HCT116 (cell line): ENCODE measurements at regions not wholly inside any gene's neighbourhood (a gene's known extent, or its start where the extent isn't known, plus 50 kb on each side); places are given as distances from the start of the nearest gene placed in this dataset.

ENCODE experiments used
- ATAC-seq: fragments of 200-7000 bp; cut with Tn5 transposase; 2 replicates; pipeline ENCODE4 v1.9.1; 2020; ENCODE audit warnings: mild to moderate bottlenecking, moderate library complexity
- BruUV-seq: library from RNA; stranded (reverse); fragments of 400-500 nt; replicated peaks from 2 replicates; lab custom pipeline; 2021; lab: Mats Ljungman, UMichigan
- CTCF ChIA-PET: fragments of 300-600 bp; sonication (Branson Sonifier 250); formaldehyde crosslinking; loops from one replicate; lab custom pipeline; 2021; ENCODE audit warnings: antibody characterized with exemption; lab: Charles Lee
- POLR2A ChIA-PET: fragments of 300-600, 350-600 bp; sonication (Branson Sonifier 250); formaldehyde crosslinking; loops from one replicate; lab custom pipeline; 2021; ENCODE audit warnings: antibody characterized with exemption; lab: Charles Lee
- RAD21 ChIA-PET, 2 experiments: fragments of 300-600 bp; sonication (Branson Sonifier 250); formaldehyde crosslinking; loops; one replicate each; lab custom pipeline; 2023; ENCODE audit warnings: low total read pairs in 2 of 2; ENCODE audit not compliant: uncharacterized antibody in 2 of 2, unreplicated experiment in 2 of 2, low non-redundant PET in 1 of 2; lab: Charles Lee
- DNase-seq: peaks from one replicate; pipeline ENCODE4 v3.0.0-alpha.2; 2010; ENCODE audit warnings: low read depth, low spot score
- H2AFZ ChIP-seq: fragments of 200-600 bp; shearing (Covaris generic), sonication (generic); 2 replicates; pipeline ENCODE4 v1.6.1; 2017; ENCODE audit warnings: low read depth, mixed run types, mixed read lengths, antibody characterized with exemption, low read length; ENCODE audit not compliant: poor library complexity, severe bottlenecking
- H3K27ac ChIP-seq: 2 replicates; pipeline ENCODE4 v1.5.1; 2012; ENCODE audit warnings: low read depth, low read length
- H3K27me3 ChIP-seq: fragments of 200-600 bp; sonication (generic); 2 replicates; pipeline ENCODE4 v1.6.1; 2016; ENCODE audit warnings: mixed run types, low read length, mixed read lengths; ENCODE audit not compliant: insufficient read depth
- H3K36me3 ChIP-seq, 2 experiments: fragments of 200-500 bp in 1 of 2; fragments of 200-600 bp in 1 of 2; sonication (Bioruptor generic) in 1 of 2; sonication (generic) in 1 of 2; 2 replicates each; pipeline versions ENCODE4 v1.5.1 to v1.6.1; 2014 to 2016; ENCODE audit warnings: low read length in 2 of 2, inconsistent platforms in 1 of 2, mixed read lengths in 1 of 2, mixed run types in 1 of 2; ENCODE audit not compliant: insufficient read depth in 2 of 2, control insufficient read depth in 1 of 2
- H3K4me1 ChIP-seq, 2 experiments: fragments of 200-600 bp in 1 of 2; sonication (generic) in 1 of 2; 2 replicates each; pipeline versions ENCODE4 v1.5.1 to v1.6.1; 2012 to 2017; ENCODE audit warnings: low read length in 2 of 2, inconsistent platforms in 1 of 2, mild to moderate bottlenecking in 1 of 2, mixed read lengths in 1 of 2, mixed run types in 1 of 2, moderate library complexity in 1 of 2; ENCODE audit not compliant: insufficient read depth in 2 of 2, control insufficient read depth in 1 of 2
- H3K4me2 ChIP-seq: fragments of 200-600 bp; sonication (generic); 2 replicates; pipeline ENCODE4 v1.6.1; 2017; ENCODE audit warnings: mixed run types, low read length, mixed read lengths
- H3K4me3 ChIP-seq, 2 experiments: fragments of 200-600 bp in 1 of 2; sonication (generic) in 1 of 2; replicated peaks in 1 of 2; 2 replicates each; pipeline ENCODE4 v1.5.1; 2011 to 2016; ENCODE audit warnings: low read length in 2 of 2, control low read depth in 1 of 2, low read depth in 1 of 2, mild to moderate bottlenecking in 1 of 2, mixed read lengths in 1 of 2, mixed run types in 1 of 2
- H3K79me2 ChIP-seq: fragments of 200-600 bp; sonication (generic); 2 replicates; pipeline ENCODE4 v1.6.1; 2017; ENCODE audit warnings: mild to moderate bottlenecking, mixed run types, low read length, moderate library complexity, mixed read lengths; ENCODE audit not compliant: insufficient read depth
- H3K9ac ChIP-seq: fragments of 200-600 bp; sonication (generic); 2 replicates; pipeline ENCODE4 v1.6.1; 2016; ENCODE audit warnings: low read length, mixed read lengths
- H3K9me2 ChIP-seq: fragments of 200-600 bp; sonication (generic), shearing (Covaris generic); 2 replicates; pipeline ENCODE4 v1.6.1; 2017; ENCODE audit warnings: mixed run types, mild to moderate bottlenecking, moderate library complexity; ENCODE audit not compliant: insufficient read depth
- H3K9me3 ChIP-seq, 2 experiments: fragments of 200-500 bp in 1 of 2; fragments of 200-600 bp in 1 of 2; sonication (Bioruptor generic) in 1 of 2; sonication (generic) in 1 of 2; 2 replicates each; pipeline ENCODE4 v1.6.1; 2014 to 2017; ENCODE audit warnings: low read length in 2 of 2, mixed read lengths in 2 of 2, inconsistent platforms in 1 of 2, low read depth in 1 of 2, mild to moderate bottlenecking in 1 of 2, mixed run types in 1 of 2, moderate library complexity in 1 of 2; ENCODE audit not compliant: control insufficient read depth in 1 of 2, insufficient read depth in 1 of 2
- H4K20me1 ChIP-seq: fragments of 200-600 bp; sonication (generic), shearing (Covaris generic); 2 replicates; pipeline ENCODE4 v1.6.1; 2017; ENCODE audit warnings: mixed run types, mild to moderate bottlenecking, moderate library complexity; ENCODE audit not compliant: insufficient read depth
- CEBPB ChIP-seq: IDR thresholded peaks from 2 replicates; pipeline ENCODE4 v1.6.1; 2012; ENCODE audit warnings: low read depth
- EGR1 ChIP-seq: IDR thresholded peaks from 2 replicates; pipeline ENCODE4 v1.6.1; 2012; ENCODE audit warnings: low read depth
- ELF1 ChIP-seq: IDR thresholded peaks from 2 replicates; pipeline ENCODE4 v1.6.1; 2012; ENCODE audit warnings: low read depth, borderline replicate concordance
- EZH2 ChIP-seq: fragments of 200-600 bp; sonication (generic); IDR thresholded peaks from 2 replicates; pipeline ENCODE4 v1.6.1; 2017; ENCODE audit warnings: antibody characterized with exemption, mixed run types
- JUND ChIP-seq: IDR thresholded peaks from 2 replicates; pipeline ENCODE4 v1.6.1; 2012
- POLR2AphosphoS5 ChIP-seq: IDR thresholded peaks from 2 replicates; pipeline ENCODE4 v1.6.1; 2011; ENCODE audit warnings: mild to moderate bottlenecking, low read depth, low read length, moderate library complexity
- RAD21 ChIP-seq: IDR thresholded peaks from 2 replicates; pipeline ENCODE4 v1.6.1; 2012; ENCODE audit warnings: low read depth, mild to moderate bottlenecking
- SP1 ChIP-seq: IDR thresholded peaks from 2 replicates; pipeline ENCODE4 v1.6.1; 2012; ENCODE audit warnings: low read depth
- SRF ChIP-seq: IDR thresholded peaks from 2 replicates; pipeline ENCODE4 v1.6.1; 2012; ENCODE audit warnings: low read depth
- YY1 ChIP-seq: IDR thresholded peaks from 2 replicates; pipeline ENCODE4 v1.6.1; 2011; ENCODE audit warnings: low read length, low read depth, moderate library complexity, mild to moderate bottlenecking; ENCODE audit not compliant: insufficient replicate concordance; ENCODE audit errors: extremely low read depth
- ZNF274 ChIP-seq: fragments of 200-500 bp; sonication (Bioruptor generic); IDR thresholded peaks from 2 replicates; pipeline ENCODE4 v1.6.1; 2014; ENCODE audit warnings: mild to moderate bottlenecking, low read depth, low read length, inconsistent platforms
- intact Hi-C: fragments of 100-400 bp; cut with micrococcal nuclease; formaldehyde crosslinking; loops from 2 replicates; pipeline ENCODE4 v1.10.0; 2022
- TF ChIP-seq, protein P1 (sequence below): IDR thresholded peaks from 2 replicates; pipeline ENCODE4 v1.6.1; 2011; ENCODE audit warnings: mild to moderate bottlenecking, low read length, moderate library complexity; ENCODE audit not compliant: insufficient replicate concordance; ENCODE audit errors: extremely low read depth
- TF ChIP-seq, protein P2 (sequence below), 3 experiments: fragments of 200-600 bp in 1 of 3; sonication (generic) in 1 of 3; IDR thresholded peaks in 2 of 3; conservative IDR thresholded peaks in 1 of 3; 2 replicates each; pipeline ENCODE4 v1.5.1; 2012 to 2017; ENCODE audit warnings: low read depth in 2 of 3, low read length in 2 of 3, antibody characterized with exemption in 1 of 3, borderline replicate concordance in 1 of 3, control low read depth in 1 of 3, mild to moderate bottlenecking in 1 of 3, mixed read lengths in 1 of 3, mixed run types in 1 of 3, moderate library complexity in 1 of 3; ENCODE audit not compliant: insufficient read depth in 1 of 3
- TF ChIP-seq, protein P3 (sequence below): IDR thresholded peaks from 2 replicates; pipeline ENCODE4 v1.6.1; 2012

DNA sequence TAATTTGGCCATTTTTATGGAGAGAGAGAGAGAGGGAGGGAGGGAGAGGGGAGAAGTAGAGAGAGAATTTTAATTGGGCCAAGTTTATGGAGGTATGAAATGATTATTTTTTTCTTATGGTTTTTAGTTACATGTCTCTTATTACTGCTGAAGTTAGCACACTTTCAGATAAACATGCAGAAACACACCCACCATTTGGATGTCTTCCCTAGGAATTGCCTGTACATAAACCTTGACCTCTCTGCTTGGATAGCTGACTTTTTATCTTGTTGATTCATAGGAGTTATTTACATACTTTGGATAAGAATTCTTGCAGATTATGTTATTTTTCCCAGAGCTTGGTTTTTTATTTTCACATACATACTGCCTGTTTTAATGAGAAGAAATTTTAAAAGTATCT is 310.2 kb upstream of the ADAMTS5 start (continued):
- TF ChIP-seq, protein P1, sequence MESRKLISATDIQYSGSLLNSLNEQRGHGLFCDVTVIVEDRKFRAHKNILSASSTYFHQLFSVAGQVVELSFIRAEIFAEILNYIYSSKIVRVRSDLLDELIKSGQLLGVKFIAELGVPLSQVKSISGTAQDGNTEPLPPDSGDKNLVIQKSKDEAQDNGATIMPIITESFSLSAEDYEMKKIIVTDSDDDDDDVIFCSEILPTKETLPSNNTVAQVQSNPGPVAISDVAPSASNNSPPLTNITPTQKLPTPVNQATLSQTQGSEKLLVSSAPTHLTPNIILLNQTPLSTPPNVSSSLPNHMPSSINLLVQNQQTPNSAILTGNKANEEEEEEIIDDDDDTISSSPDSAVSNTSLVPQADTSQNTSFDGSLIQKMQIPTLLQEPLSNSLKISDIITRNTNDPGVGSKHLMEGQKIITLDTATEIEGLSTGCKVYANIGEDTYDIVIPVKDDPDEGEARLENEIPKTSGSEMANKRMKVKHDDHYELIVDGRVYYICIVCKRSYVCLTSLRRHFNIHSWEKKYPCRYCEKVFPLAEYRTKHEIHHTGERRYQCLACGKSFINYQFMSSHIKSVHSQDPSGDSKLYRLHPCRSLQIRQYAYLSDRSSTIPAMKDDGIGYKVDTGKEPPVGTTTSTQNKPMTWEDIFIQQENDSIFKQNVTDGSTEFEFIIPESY: no peak

DNA sequence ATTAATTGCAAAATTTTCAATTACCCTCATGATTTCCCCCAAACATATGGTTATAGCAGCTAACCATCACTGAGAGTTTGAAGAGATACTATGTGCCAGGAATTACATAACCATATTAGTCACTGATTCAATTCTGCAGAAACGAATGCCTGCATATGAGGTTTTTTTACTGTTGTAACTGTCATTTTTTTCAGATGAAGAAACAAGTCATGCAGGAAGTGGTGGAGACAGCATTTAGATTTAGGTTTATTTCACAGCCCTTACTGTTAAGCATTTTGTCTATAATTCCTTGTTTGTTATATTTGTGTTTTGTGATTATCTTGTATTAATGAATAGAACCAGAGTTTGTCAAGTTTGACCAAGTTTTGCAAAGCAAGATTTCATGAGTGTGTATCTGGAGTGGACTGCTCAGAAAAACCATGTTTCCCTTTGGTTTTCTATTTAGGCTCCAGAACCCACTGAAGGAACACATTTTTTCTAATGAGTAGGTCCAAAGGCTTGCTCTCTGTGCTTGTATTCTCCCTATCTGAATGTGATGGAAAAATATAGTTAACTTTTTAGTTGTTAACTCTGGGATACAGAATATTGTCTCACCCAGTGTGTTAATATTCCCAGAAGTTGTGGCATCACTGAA is 308.5 kb upstream of the ADAMTS5 start:
- no peaks in the 10 kb centered on the region for H3K27me3 ChIP-seq
- no peaks in the 10 kb centered on the region for H4K20me1 ChIP-seq
- BruUV-seq: no TSS peak
- no peaks in the 10 kb centered on the region for H3K9me2 ChIP-seq
- intact Hi-C loops: no loop called here
- no peak overlapping the region for H3K4me3 ChIP-seq
- no peaks in the 10 kb centered on the region for H3K36me3 ChIP-seq
- ATAC-seq (no peak), DNase-seq (no peak)
- no peak overlapping the region for H2AFZ ChIP-seq
- no peaks in the 10 kb centered on the region for H3K4me1 ChIP-seq
- H3K79me2 ChIP-seq: no peaks in the 10 kb centered on the region
- RAD21 ChIA-PET: no interaction called here
- peaks cover 17 to 21% of the 10 kb centered on the region in 2 experiments; a peak in 3 of 4 replicates for H3K9me3 ChIP-seq
- H3K27ac ChIP-seq: no peak overlapping the region
- TF ChIP-seq SRF: no peak
- TF ChIP-seq CEBPB: no peak
- TF ChIP-seq POLR2AphosphoS5: no peak
- TF ChIP-seq, all 23 proteins: peak for 0
- no peak overlapping the region for H3K9ac ChIP-seq
- ChIA-PET CTCF (no interaction called here), POLR2A (no interaction called here)
- H3K4me2 ChIP-seq: no peak overlapping the region

DNA sequence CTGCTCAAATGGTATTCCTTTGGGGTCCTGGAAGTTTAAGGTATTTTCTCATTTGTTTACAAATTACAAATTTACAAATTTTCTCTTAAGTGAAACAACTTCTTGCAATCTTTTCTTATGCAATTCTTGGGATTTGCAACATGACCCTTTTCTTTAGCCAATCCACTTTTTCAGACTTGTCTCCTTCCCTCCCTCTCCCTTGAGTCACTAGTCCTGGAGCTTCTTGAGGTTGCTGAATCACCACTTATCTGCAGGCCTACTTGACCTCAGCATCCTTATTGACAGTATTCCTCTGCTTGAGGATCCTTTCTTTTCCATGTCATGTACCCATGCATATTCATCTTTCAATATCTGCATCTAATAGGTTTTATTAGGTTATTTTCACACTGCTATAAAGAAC is 302.8 kb upstream of the ADAMTS5 start:
- no peaks in the 10 kb centered on the region for H3K9me2 ChIP-seq
- CTCF ChIA-PET: no interaction called here
- H3K4me2 ChIP-seq: no peak overlapping the region
- POLR2A ChIA-PET: no interaction called here
- H3K9ac ChIP-seq: no peak overlapping the region
- H3K79me2 ChIP-seq: no peaks in the 10 kb centered on the region
- BruUV-seq: no TSS peak
- no peaks in the 10 kb centered on the region for H3K27me3 ChIP-seq
- RAD21 ChIA-PET: no interaction called here
- H3K9me3 ChIP-seq: peaks cover 18 to 35% of the 10 kb centered on the region in 2 experiments; a peak in 3 of 4 replicates
- ATAC-seq (no peak), DNase-seq (no peak)
- no peaks in the 10 kb centered on the region for H3K4me1 ChIP-seq
- no peak overlapping the region for H3K4me3 ChIP-seq
- intact Hi-C loops: no loop called here
- no peak overlapping the region for H2AFZ ChIP-seq
- no peaks in the 10 kb centered on the region for H4K20me1 ChIP-seq
- TF ChIP-seq, protein P2, sequence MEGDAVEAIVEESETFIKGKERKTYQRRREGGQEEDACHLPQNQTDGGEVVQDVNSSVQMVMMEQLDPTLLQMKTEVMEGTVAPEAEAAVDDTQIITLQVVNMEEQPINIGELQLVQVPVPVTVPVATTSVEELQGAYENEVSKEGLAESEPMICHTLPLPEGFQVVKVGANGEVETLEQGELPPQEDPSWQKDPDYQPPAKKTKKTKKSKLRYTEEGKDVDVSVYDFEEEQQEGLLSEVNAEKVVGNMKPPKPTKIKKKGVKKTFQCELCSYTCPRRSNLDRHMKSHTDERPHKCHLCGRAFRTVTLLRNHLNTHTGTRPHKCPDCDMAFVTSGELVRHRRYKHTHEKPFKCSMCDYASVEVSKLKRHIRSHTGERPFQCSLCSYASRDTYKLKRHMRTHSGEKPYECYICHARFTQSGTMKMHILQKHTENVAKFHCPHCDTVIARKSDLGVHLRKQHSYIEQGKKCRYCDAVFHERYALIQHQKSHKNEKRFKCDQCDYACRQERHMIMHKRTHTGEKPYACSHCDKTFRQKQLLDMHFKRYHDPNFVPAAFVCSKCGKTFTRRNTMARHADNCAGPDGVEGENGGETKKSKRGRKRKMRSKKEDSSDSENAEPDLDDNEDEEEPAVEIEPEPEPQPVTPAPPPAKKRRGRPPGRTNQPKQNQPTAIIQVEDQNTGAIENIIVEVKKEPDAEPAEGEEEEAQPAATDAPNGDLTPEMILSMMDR (IDR thresholded peaks at IDR 0.05 in 2 of 3, conservative IDR thresholded peaks at IDR 0.05 in 1 of 3; ENCODE audit: borderline replicate concordance in 1 of 3, insufficient read depth in 1 of 3, low read depth in 2 of 3, low read length in 2 of 3): no peak
- no peak for TF ChIP-seq EGR1
- TF ChIP-seq SRF: no peak
- TF ChIP-seq JUND: no peak
- TF ChIP-seq SP1: no peak
- no peak for TF ChIP-seq ZNF274
- no peak for TF ChIP-seq EZH2
- no peak for TF ChIP-seq CEBPB
- TF ChIP-seq YY1: no peak
- TF ChIP-seq, protein P3, sequence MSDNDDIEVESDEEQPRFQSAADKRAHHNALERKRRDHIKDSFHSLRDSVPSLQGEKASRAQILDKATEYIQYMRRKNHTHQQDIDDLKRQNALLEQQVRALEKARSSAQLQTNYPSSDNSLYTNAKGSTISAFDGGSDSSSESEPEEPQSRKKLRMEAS: no peak
- no peak for TF ChIP-seq ELF1
- TF ChIP-seq RAD21: no peak
- H3K36me3 ChIP-seq: no peaks in the 10 kb centered on the region
- H3K27ac ChIP-seq: no peak overlapping the region
